HG02970 (cell line): ENCODE measurements at regions not wholly inside any gene's neighbourhood (a gene's known extent, or its start where the extent isn't known, plus 50 kb on each side); places are given as distances from the start of the nearest gene placed in this dataset.

ENCODE experiments used
- ATAC-seq: cut with Tn5 transposase; IDR thresholded peaks from one replicate; pipeline ENCODE4 v1.9.1; 2021; ENCODE audit warnings: mild to moderate bottlenecking, moderate library complexity, moderate number of reproducible peaks; ENCODE audit not compliant: unreplicated experiment, low FRiP score

GRCh38 chr10:64265961-64266360, 744.8 kb downstream of the REEP3 start:
- ATAC-seq = no peak

- no peak for ATAC-seq
These were observed 750.3 kb downstream of the REEP3 start for GRCh38 chr10:64271508-64271907.

GRCh38 chr10:64271983-64272382, 750.8 kb downstream of the REEP3 start:
- ATAC-seq = no peak

GRCh38 chr10:64275001-64275400, 753.8 kb downstream of the REEP3 start:
- ATAC-seq = no peak

- no peak for ATAC-seq
These were observed 754.6 kb downstream of the REEP3 start for GRCh38 chr10:64275774-64276173.

- no peak for ATAC-seq
These were observed 756.3 kb downstream of the REEP3 start for GRCh38 chr10:64277536-64277935.

GRCh38 chr10:64283621-64284020, 762.4 kb downstream of the REEP3 start:
- ATAC-seq = no peak

- ATAC-seq = no peak
These were observed 765.3 kb downstream of the REEP3 start for GRCh38 chr10:64286533-64286932.

- ATAC-seq = no peak
These were observed 767.2 kb downstream of the REEP3 start for GRCh38 chr10:64288404-64288803.

GRCh38 chr10:64303566-64303965, 782.4 kb downstream of the REEP3 start:
- no peak for ATAC-seq

GRCh38 chr10:64306729-64307327, 785.6 kb downstream of the REEP3 start:
- no peak for ATAC-seq

- ATAC-seq = no peak
These were observed 791.7 kb downstream of the REEP3 start for GRCh38 chr10:64312876-64313275.

GRCh38 chr10:64313967-64314366, 792.8 kb downstream of the REEP3 start:
- ATAC-seq = no peak

- no peak for ATAC-seq
These were observed 795.2 kb downstream of the REEP3 start for GRCh38 chr10:64316416-64316815.

GRCh38 chr10:64316833-64317232, 795.6 kb downstream of the REEP3 start:
- no peak for ATAC-seq

- no peak for ATAC-seq
These were observed 799.2 kb downstream of the REEP3 start for GRCh38 chr10:64320448-64320847.

GRCh38 chr10:64329510-64329909, 808.3 kb downstream of the REEP3 start:
- ATAC-seq = no peak

GRCh38 chr10:64332551-64332950, 811.4 kb downstream of the REEP3 start:
- ATAC-seq = no peak

GRCh38 chr10:64334084-64334483, 812.9 kb downstream of the REEP3 start:
- no peak for ATAC-seq

GRCh38 chr10:64344211-64344610, 823.0 kb downstream of the REEP3 start:
- no peak for ATAC-seq

GRCh38 chr10:64345856-64346255, 824.7 kb downstream of the REEP3 start:
- ATAC-seq = no peak

- no peak for ATAC-seq
These were observed 825.2 kb downstream of the REEP3 start for GRCh38 chr10:64346389-64346788.

- no peak for ATAC-seq
These were observed 829.5 kb downstream of the REEP3 start for GRCh38 chr10:64350665-64351064.
